ENCODE measurements at regions not wholly inside any gene's neighbourhood (a gene's known extent, or its start where the extent isn't known, plus 50 kb on each side); places are given as distances from the start of the nearest gene placed in this dataset.

DNA sequence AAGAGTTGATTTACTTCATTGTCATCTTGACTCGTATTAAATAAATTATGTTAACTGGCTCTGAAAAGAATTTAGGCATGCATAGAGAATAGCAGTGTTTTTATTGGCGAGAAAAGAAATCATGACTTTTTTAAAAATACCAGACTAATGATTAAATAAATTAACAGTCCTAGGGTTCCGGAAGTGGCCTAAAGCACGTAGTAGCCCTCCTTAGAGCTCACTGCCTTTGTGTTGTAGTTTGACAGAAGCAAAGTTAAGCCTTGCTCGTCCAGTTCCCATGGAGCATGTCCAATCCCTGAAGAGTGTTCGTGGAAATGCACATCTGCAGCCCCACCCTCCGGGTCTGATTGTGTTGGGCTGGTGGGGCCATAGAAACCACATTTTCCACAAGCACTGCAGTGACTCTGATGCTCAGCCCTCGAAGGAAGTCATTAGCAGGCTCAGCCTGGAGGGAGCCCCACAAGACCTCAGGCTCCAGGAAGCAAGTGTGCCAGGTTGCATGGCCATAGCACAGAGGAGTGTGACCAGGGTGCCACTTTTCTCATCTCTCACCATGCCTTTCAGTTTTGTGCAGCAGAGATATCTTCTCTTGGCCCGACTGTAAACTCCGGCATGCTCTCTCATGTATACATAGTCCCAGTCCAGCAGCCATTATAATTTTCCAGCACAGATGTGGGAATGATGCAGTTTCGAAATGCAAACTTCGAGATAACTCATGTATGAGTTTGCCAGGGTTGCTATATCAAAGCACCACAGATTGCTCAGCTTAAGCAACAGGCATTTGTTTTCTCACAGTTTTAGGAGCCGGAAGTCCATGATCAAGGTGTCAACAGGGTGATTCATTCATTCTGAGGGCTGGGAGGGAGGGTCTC, 188.6 kb upstream of the SH3BP4 start:
- no peak for TF ChIP-seq EZH2 (IDR thresholded peaks at IDR 0.05; ENCODE audit: borderline replicate concordance, low read depth, low read length, severe bottlenecking)
- TF ChIP-seq, protein P1, sequence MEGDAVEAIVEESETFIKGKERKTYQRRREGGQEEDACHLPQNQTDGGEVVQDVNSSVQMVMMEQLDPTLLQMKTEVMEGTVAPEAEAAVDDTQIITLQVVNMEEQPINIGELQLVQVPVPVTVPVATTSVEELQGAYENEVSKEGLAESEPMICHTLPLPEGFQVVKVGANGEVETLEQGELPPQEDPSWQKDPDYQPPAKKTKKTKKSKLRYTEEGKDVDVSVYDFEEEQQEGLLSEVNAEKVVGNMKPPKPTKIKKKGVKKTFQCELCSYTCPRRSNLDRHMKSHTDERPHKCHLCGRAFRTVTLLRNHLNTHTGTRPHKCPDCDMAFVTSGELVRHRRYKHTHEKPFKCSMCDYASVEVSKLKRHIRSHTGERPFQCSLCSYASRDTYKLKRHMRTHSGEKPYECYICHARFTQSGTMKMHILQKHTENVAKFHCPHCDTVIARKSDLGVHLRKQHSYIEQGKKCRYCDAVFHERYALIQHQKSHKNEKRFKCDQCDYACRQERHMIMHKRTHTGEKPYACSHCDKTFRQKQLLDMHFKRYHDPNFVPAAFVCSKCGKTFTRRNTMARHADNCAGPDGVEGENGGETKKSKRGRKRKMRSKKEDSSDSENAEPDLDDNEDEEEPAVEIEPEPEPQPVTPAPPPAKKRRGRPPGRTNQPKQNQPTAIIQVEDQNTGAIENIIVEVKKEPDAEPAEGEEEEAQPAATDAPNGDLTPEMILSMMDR (IDR thresholded peaks at IDR 0.05; ENCODE audit: borderline replicate concordance, extremely low read depth, low read length, poor library complexity, severe bottlenecking) = no peak
- Histone ChIP-seq H3K9me3 (ENCODE audit: insufficient read depth, low read length, severe bottlenecking) (no peaks in the 10 kb centered on the region), H3K27ac (ENCODE audit: low read length) (no peak overlapping the region), H3K27me3 (ENCODE audit: insufficient read depth, low read length, poor library complexity) (peaks cover 9% of the 10 kb centered on the region), H3K9ac (ENCODE audit: low read depth, low read length) (no peak overlapping the region), H3K4me3 (ENCODE audit: low read depth in 1 of 2, low read length in 2 of 2) (no peak overlapping the region), H2AFZ (ENCODE audit: low read depth, low read length) (no peak overlapping the region), H3K4me2 (ENCODE audit: insufficient read depth, low read length) (no peak overlapping the region), H4K20me1 (ENCODE audit: insufficient read depth, low read length) (no peaks in the 10 kb centered on the region), H3K36me3 (ENCODE audit: insufficient read depth, low read length) (no peaks in the 10 kb centered on the region), H3K4me1 (ENCODE audit: insufficient read depth, low read length) (no peaks in the 10 kb centered on the region), H3K79me2 (ENCODE audit: insufficient read depth, low read length) (no peaks in the 10 kb centered on the region)
- ATAC-seq (ENCODE audit: insufficient read depth, low read depth) = no peak
- no peak for DNase-seq

DNA sequence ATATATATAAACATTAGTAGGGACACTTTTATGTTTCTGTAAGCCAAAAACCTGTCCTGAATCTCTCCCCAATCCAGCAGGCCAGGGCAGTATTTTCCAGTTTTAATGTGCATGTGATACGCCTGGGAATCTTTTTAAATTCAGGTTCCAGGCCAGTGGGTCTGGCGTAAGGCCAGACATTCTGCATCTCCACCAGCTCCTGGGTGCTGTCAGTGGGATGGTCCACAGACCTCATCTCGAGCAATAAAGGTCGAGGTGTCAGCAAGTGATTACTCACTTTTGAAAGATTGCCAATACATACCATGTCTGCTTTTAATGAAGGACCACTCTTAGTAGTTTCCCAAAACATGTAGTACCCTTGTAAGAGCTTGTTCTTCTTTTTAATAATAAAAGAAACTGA, 189.9 kb upstream of the SH3BP4 start:
- H4K20me1 ChIP-seq (ENCODE audit: insufficient read depth, low read length) = no peaks in the 10 kb centered on the region
- no peak overlapping the region for H3K9ac ChIP-seq (ENCODE audit: low read depth, low read length)
- no peak for ATAC-seq (ENCODE audit: insufficient read depth, low read depth)
- H3K27me3 ChIP-seq (ENCODE audit: insufficient read depth, low read length, poor library complexity) = peaks cover 7% of the 10 kb centered on the region
- H3K4me1 ChIP-seq (ENCODE audit: insufficient read depth, low read length) = no peaks in the 10 kb centered on the region
- H3K9me3 ChIP-seq (ENCODE audit: insufficient read depth, low read length, severe bottlenecking) = no peaks in the 10 kb centered on the region
- no peak overlapping the region for H2AFZ ChIP-seq (ENCODE audit: low read depth, low read length)
- no peaks in the 10 kb centered on the region for H3K79me2 ChIP-seq (ENCODE audit: insufficient read depth, low read length)
- TF ChIP-seq EZH2 (IDR thresholded peaks at IDR 0.05; ENCODE audit: borderline replicate concordance, low read depth, low read length, severe bottlenecking) = no peak
- TF ChIP-seq, protein P1 (IDR thresholded peaks at IDR 0.05; ENCODE audit: borderline replicate concordance, extremely low read depth, low read length, poor library complexity, severe bottlenecking) = no peak
- no peak overlapping the region for H3K27ac ChIP-seq (ENCODE audit: low read length)
- DNase-seq = no peak
- no peak overlapping the region for H3K4me3 ChIP-seq (ENCODE audit: low read depth in 1 of 2, low read length in 2 of 2)
- H3K36me3 ChIP-seq (ENCODE audit: insufficient read depth, low read length) = no peaks in the 10 kb centered on the region
- no peak overlapping the region for H3K4me2 ChIP-seq (ENCODE audit: insufficient read depth, low read length)

DNA sequence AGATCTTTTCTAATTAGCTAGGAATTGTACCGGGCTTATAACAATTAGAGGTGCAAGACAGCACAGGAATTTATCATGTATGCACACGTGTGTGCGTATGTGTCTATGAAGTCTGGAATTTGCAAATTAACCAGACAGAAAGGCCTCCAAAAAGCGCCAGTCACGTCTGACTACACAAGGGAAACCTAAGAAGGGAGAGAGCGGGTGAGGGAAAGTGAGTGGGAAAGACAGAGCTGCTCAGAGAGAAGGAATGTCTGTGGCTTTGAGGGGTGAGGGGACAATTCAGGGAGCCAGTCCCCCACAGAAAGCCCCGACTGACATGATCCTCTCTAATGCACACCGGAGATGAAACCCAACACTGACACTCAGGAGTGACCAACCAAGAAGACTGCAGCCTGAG, 197.7 kb upstream of the SH3BP4 start:
- TF ChIP-seq, protein P1 (IDR thresholded peaks at IDR 0.05; ENCODE audit: borderline replicate concordance, extremely low read depth, low read length, poor library complexity, severe bottlenecking) = no peak
- TF ChIP-seq EZH2 (IDR thresholded peaks at IDR 0.05; ENCODE audit: borderline replicate concordance, low read depth, low read length, severe bottlenecking) = no peak

More for the DNA sequence above, 197.7 kb upstream of the SH3BP4 start:
- Histone ChIP-seq H3K4me1 (ENCODE audit: insufficient read depth, low read length) (no peaks in the 10 kb centered on the region), H3K9me3 (ENCODE audit: insufficient read depth, low read length, severe bottlenecking) (no peaks in the 10 kb centered on the region), H3K36me3 (ENCODE audit: insufficient read depth, low read length) (no peaks in the 10 kb centered on the region), H3K79me2 (ENCODE audit: insufficient read depth, low read length) (no peaks in the 10 kb centered on the region), H4K20me1 (ENCODE audit: insufficient read depth, low read length) (no peaks in the 10 kb centered on the region), H3K27me3 (ENCODE audit: insufficient read depth, low read length, poor library complexity) (no peaks in the 10 kb centered on the region), H3K4me3 (ENCODE audit: low read depth in 1 of 2, low read length in 2 of 2) (no peak overlapping the region), H2AFZ (ENCODE audit: low read depth, low read length) (no peak overlapping the region), H3K9ac (ENCODE audit: low read depth, low read length) (no peak overlapping the region), H3K4me2 (ENCODE audit: insufficient read depth, low read length) (no peak overlapping the region), H3K27ac (ENCODE audit: low read length) (no peak overlapping the region)
- DNase-seq = no peak
- ATAC-seq (ENCODE audit: insufficient read depth, low read depth) = no peak

Measured in DND-41 (cell line).